ENCODE measurements at regions not wholly inside any gene's neighbourhood (a gene's known extent, or its start where the extent isn't known, plus 50 kb on each side); places are given as distances from the start of the nearest gene placed in this dataset.
"Not testable (repeated sequence)": the region's sequence is repeated elsewhere in the genome, so short reads cannot be mapped to it uniquely, and the experiment has no call there.

GRCh38 chr3:157859541-157859940 lies 246.7 kb downstream of the SHOX2 start:
- in situ Hi-C loops (cut with HindIII; ENCODE audit: low sequenced_read_pairs) = no loop called here

- in situ Hi-C loops (cut with HindIII; ENCODE audit: low sequenced_read_pairs) = no loop called here
Measured at GRCh38 chr3:157858821-157859220, 247.4 kb downstream of the SHOX2 start.

GRCh38 chr3:157857440-157857839 lies 248.8 kb downstream of the SHOX2 start:
- in situ Hi-C loops (cut with HindIII; ENCODE audit: low sequenced_read_pairs) = no loop called here

- in situ Hi-C loops (cut with HindIII; ENCODE audit: low sequenced_read_pairs) = no loop called here
Measured at GRCh38 chr3:157856078-157856939, 249.9 kb downstream of the SHOX2 start.

- in situ Hi-C loops (cut with HindIII; ENCODE audit: low sequenced_read_pairs) = not testable (repeated sequence)
Measured at GRCh38 chr3:157845839-157846238, 260.4 kb downstream of the SHOX2 start.

- in situ Hi-C loops (cut with HindIII; ENCODE audit: low sequenced_read_pairs) = no loop called here
Measured at GRCh38 chr3:157844800-157845565, 261.2 kb downstream of the SHOX2 start.

- in situ Hi-C loops (cut with HindIII; ENCODE audit: low sequenced_read_pairs) = no loop called here
Measured at GRCh38 chr3:157844216-157844615, 262.0 kb downstream of the SHOX2 start.

GRCh38 chr3:157841029-157841428 lies 265.2 kb downstream of the SHOX2 start:
- in situ Hi-C loops (cut with HindIII; ENCODE audit: low sequenced_read_pairs) = no loop called here

- in situ Hi-C loops (cut with HindIII; ENCODE audit: low sequenced_read_pairs) = no loop called here
Measured at GRCh38 chr3:157840564-157840963, 265.7 kb downstream of the SHOX2 start.

GRCh38 chr3:157838457-157838856 lies 267.8 kb downstream of the SHOX2 start:
- in situ Hi-C loops (cut with HindIII; ENCODE audit: low sequenced_read_pairs) = no loop called here

- in situ Hi-C loops (cut with HindIII; ENCODE audit: low sequenced_read_pairs) = no loop called here
Measured at GRCh38 chr3:157837336-157837735, 268.9 kb downstream of the SHOX2 start.

- in situ Hi-C loops (cut with HindIII; ENCODE audit: low sequenced_read_pairs) = no loop called here
Measured at GRCh38 chr3:157836022-157836421, 270.2 kb downstream of the SHOX2 start.

- in situ Hi-C loops (cut with HindIII; ENCODE audit: low sequenced_read_pairs) = no loop called here
Measured at GRCh38 chr3:157832588-157832987, 273.6 kb downstream of the SHOX2 start.

- in situ Hi-C loops (cut with HindIII; ENCODE audit: low sequenced_read_pairs) = no loop called here
Measured at GRCh38 chr3:157830556-157831236, 275.5 kb downstream of the SHOX2 start.

- in situ Hi-C loops (cut with HindIII; ENCODE audit: low sequenced_read_pairs) = no loop called here
Measured at GRCh38 chr3:157829786-157830185, 276.4 kb downstream of the SHOX2 start.

GRCh38 chr3:157824281-157824680 lies 281.9 kb downstream of the SHOX2 start:
- in situ Hi-C loops (cut with HindIII; ENCODE audit: low sequenced_read_pairs) = loop anchor here (5.0 kb wide), 1 partner anchor 72 kb away; no protein-coding TSS in a partner anchor

- in situ Hi-C loops (cut with HindIII; ENCODE audit: low sequenced_read_pairs) = loop anchor here (5.0 kb wide), 1 partner anchor 71 kb away; no protein-coding TSS in a partner anchor
Measured at GRCh38 chr3:157823050-157823449, 283.2 kb downstream of the SHOX2 start.

- in situ Hi-C loops (cut with HindIII; ENCODE audit: low sequenced_read_pairs) = loop anchor here (5.0 kb wide), 1 partner anchor 68 kb away; no protein-coding TSS in a partner anchor
Measured at GRCh38 chr3:157820157-157820517, 286.1 kb downstream of the SHOX2 start.

GRCh38 chr3:157819270-157820156 lies 286.7 kb downstream of the SHOX2 start:
- in situ Hi-C loops (cut with HindIII; ENCODE audit: low sequenced_read_pairs) = loop anchor here (5.0 kb wide), 1 partner anchor 67 kb away; no protein-coding TSS in a partner anchor

- in situ Hi-C loops (cut with HindIII; ENCODE audit: low sequenced_read_pairs) = no loop called here
Measured at GRCh38 chr3:157816896-157817295, 289.3 kb downstream of the SHOX2 start.
